Hepatocyte (in vitro differentiated cells): ENCODE measurements at regions not wholly inside any gene's neighbourhood (a gene's known extent, or its start where the extent isn't known, plus 50 kb on each side); places are given as distances from the start of the nearest gene placed in this dataset.

Experiments
- DNase-seq: peaks from one replicate; pipeline ENCODE4 v3.0.0-alpha.2; 2016; ENCODE audit warnings: low spot score
- H2AFZ ChIP-seq: fragments of 200-600 bp; sonication (generic); 2 replicates; pipeline ENCODE4 v1.6.0; 2016; ENCODE audit warnings: antibody characterized with exemption, mild to moderate bottlenecking
- H3K27ac ChIP-seq: fragments of 200-600 bp; sonication (generic); 2 replicates; pipeline ENCODE4 v1.5.1; 2016; ENCODE audit warnings: mild to moderate bottlenecking
- H3K27me3 ChIP-seq: fragments of 200-600 bp; sonication (generic); 2 replicates; pipeline ENCODE4 v1.6.1; 2016
- H3K36me3 ChIP-seq: fragments of 200-600 bp; sonication (generic); replicated peaks from 2 replicates; pipeline ENCODE4 v1.5.1; 2016; ENCODE audit warnings: low read depth; ENCODE audit not compliant: insufficient read depth
- H3K4me1 ChIP-seq: fragments of 200-600 bp; sonication (generic); 2 replicates; pipeline ENCODE4 v1.5.1; 2016; ENCODE audit warnings: mild to moderate bottlenecking, moderate library complexity; ENCODE audit not compliant: insufficient read depth
- H3K4me2 ChIP-seq: fragments of 200-600 bp; sonication (generic); 2 replicates; pipeline ENCODE4 v1.6.0; 2016
- H3K4me3 ChIP-seq: fragments of 200-600 bp; sonication (generic); 2 replicates; pipeline ENCODE4 v1.5.1; 2016; ENCODE audit warnings: mild to moderate bottlenecking
- H3K79me2 ChIP-seq: fragments of 200-600 bp; sonication (generic); 2 replicates; pipeline ENCODE4 v1.6.0; 2017; ENCODE audit warnings: mild to moderate bottlenecking
- H3K9me2 ChIP-seq: fragments of 200-600 bp; sonication (generic); replicated peaks from 2 replicates; pipeline ENCODE4 v1.6.0; 2017; ENCODE audit warnings: mild to moderate bottlenecking; ENCODE audit not compliant: insufficient read depth
- H3K9me3 ChIP-seq: fragments of 200-600 bp; sonication (generic); 2 replicates; pipeline ENCODE4 v1.5.1; 2016; ENCODE audit warnings: low read depth, mild to moderate bottlenecking
- H4K20me1 ChIP-seq: fragments of 200-600 bp; sonication (generic); 2 replicates; pipeline ENCODE4 v1.6.0; 2016; ENCODE audit warnings: mild to moderate bottlenecking; ENCODE audit not compliant: insufficient read depth, poor library complexity, severe bottlenecking
- CTCF ChIP-seq: fragments of 200-600 bp; sonication (generic); IDR thresholded peaks from 2 replicates; pipeline ENCODE4 v1.5.1; 2016; ENCODE audit warnings: antibody characterized with exemption, mild to moderate bottlenecking; ENCODE audit not compliant: poor library complexity
- EZH2 ChIP-seq: fragments of 200-600 bp; sonication (generic); IDR thresholded peaks from 2 replicates; pipeline ENCODE4 v1.6.1; 2016; ENCODE audit warnings: antibody characterized with exemption, mild to moderate bottlenecking, borderline replicate concordance
- EZH2phosphoT487 ChIP-seq: fragments of 200-600 bp; sonication (generic); IDR thresholded peaks from one replicate; pipeline ENCODE4 v1.6.1; 2018; ENCODE audit warnings: antibody characterized with exemption, mild to moderate bottlenecking, low read depth, moderate library complexity; ENCODE audit not compliant: unreplicated experiment, severe bottlenecking
- WGBS: methylation state at CpG from one replicate; pipeline ENCODE4 v1.1.6; 2016; ENCODE audit warnings: low lambda C conversion rate; ENCODE audit errors: missing lambda C conversion rate; 5-methylcytosine and 5-hydroxymethylcytosine counted together

- no peaks in the 10 kb centered on the region for H3K79me2 ChIP-seq
- H3K36me3 ChIP-seq, result no peaks in the 10 kb centered on the region
- TF ChIP-seq CTCF, result no peak
- no peak for TF ChIP-seq EZH2
- H3K27me3 ChIP-seq, result no peaks in the 10 kb centered on the region
- no peaks in the 10 kb centered on the region for H3K4me1 ChIP-seq
- no peak overlapping the region for H3K27ac ChIP-seq
- H3K9me3 ChIP-seq, result no peaks in the 10 kb centered on the region
- H3K4me3 ChIP-seq, result no peak overlapping the region
- DNase-seq, result no peak
- no peak overlapping the region for H3K4me2 ChIP-seq
- H3K9me2 ChIP-seq, result no peaks in the 10 kb centered on the region
- WGBS, result 60% methylated on average over 3 of the region's 3 CpGs
- no peak overlapping the region for H2AFZ ChIP-seq
- H4K20me1 ChIP-seq, result no peaks in the 10 kb centered on the region
Observed at GRCh38 chr9:87830446-87830845, 52.2 kb upstream of the SPATA31E1 start.

- TF ChIP-seq CTCF (no peak), EZH2 (no peak), EZH2phosphoT487 (no peak)
- Histone ChIP-seq H3K36me3 (no peaks in the 10 kb centered on the region), H3K9me3 (no peaks in the 10 kb centered on the region), H3K9me2 (no peaks in the 10 kb centered on the region), H3K27me3 (no peaks in the 10 kb centered on the region), H3K4me1 (no peaks in the 10 kb centered on the region), H3K79me2 (no peaks in the 10 kb centered on the region), H4K20me1 (no peaks in the 10 kb centered on the region), H2AFZ (no peak overlapping the region), H3K4me3 (no peak overlapping the region), H3K27ac (no peak overlapping the region), H3K4me2 (no peak overlapping the region)
- DNase-seq, result no peak
- 92% methylated on average over 1 of the region's 1 CpG for WGBS
Observed at GRCh38 chr9:87831159-87831558, 51.5 kb upstream of the SPATA31E1 start.
